ENCODE measurements at regions not wholly inside any gene's neighbourhood (a gene's known extent, or its start where the extent isn't known, plus 50 kb on each side); places are given as distances from the start of the nearest gene placed in this dataset.

DNA sequence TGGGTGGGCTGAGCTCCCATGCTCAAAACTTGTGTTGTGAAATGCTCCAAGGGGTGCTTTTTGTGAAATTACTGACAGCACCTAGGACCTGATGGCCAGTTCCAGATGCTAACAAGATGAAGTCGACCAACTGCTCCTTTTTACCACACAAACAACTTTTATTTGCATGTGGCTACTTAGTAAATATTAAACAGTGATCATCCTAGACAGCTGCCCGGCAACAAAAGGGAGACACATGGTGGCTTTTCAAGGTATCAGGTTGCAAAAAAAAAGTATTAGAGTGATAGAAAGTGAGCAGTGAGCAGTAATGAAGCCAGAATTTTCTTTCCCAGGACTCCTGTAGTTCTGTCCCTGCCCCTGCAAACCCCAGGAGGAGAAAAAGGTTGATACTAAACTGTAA is 118.5 kb downstream of the RPIA start:
- TF ChIP-seq CTCF (conservative IDR thresholded peaks at IDR 0.05; ENCODE audit: low read length) (no peak), EZH2phosphoT487 (IDR thresholded peaks at IDR 0.05; ENCODE audit: borderline replicate concordance, low read depth, low read length) (no peak)

All from OCI-LY7 (cell line).